22Rv1 (cell line): ENCODE measurements at regions not wholly inside any gene's neighbourhood (a gene's known extent, or its start where the extent isn't known, plus 50 kb on each side); places are given as distances from the start of the nearest gene placed in this dataset.

ENCODE experiments used
- ZFX ChIP-seq: fragments of 450-650 bp; IDR thresholded peaks from 2 replicates; pipeline ENCODE4 v1.6.1; 2017; ENCODE audit warnings: antibody characterized with exemption, borderline replicate concordance
- TF ChIP-seq, protein P1 (sequence below): fragments of 450-650 bp; IDR thresholded peaks from 2 replicates; pipeline ENCODE4 v1.5.1; 2017; ENCODE audit warnings: mild to moderate bottlenecking

DNA sequence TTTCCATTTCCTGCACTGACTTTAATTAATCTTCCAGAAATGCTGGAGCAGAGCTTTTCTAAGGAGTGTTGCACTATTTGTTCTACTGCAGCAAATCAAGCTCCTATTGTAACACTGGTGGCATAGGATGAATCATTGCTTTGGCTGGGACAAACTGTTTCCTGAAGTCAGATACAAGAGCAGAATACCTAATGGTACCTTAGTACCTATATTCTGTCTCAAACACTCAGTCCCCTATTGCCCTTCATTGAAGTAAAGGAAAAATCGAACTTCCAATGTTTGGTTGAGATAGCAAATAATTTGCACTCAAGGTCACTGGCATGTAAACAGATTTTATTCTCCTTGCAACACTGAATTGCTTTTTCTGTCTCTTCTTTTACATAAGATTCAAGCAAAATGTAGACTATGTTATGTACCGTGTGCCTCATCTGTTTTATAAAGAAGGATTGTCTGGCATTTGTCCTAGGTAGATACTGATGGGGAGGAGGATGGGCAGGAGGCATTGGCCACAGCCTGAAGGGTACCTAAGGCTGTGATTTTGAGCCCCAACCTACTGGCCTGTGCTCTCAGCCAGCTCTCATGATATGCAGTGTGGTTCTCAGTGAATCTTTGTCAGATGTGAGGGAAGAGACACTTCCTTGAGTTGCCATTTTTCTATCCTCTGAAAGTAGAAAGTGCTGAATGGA is 141.6 kb downstream of the AASDH start:
- TF ChIP-seq, protein P1, sequence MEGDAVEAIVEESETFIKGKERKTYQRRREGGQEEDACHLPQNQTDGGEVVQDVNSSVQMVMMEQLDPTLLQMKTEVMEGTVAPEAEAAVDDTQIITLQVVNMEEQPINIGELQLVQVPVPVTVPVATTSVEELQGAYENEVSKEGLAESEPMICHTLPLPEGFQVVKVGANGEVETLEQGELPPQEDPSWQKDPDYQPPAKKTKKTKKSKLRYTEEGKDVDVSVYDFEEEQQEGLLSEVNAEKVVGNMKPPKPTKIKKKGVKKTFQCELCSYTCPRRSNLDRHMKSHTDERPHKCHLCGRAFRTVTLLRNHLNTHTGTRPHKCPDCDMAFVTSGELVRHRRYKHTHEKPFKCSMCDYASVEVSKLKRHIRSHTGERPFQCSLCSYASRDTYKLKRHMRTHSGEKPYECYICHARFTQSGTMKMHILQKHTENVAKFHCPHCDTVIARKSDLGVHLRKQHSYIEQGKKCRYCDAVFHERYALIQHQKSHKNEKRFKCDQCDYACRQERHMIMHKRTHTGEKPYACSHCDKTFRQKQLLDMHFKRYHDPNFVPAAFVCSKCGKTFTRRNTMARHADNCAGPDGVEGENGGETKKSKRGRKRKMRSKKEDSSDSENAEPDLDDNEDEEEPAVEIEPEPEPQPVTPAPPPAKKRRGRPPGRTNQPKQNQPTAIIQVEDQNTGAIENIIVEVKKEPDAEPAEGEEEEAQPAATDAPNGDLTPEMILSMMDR: no peak
- TF ChIP-seq ZFX: no peak
